Astrocyte (in vitro differentiated cells and primary cell): ENCODE measurements at regions not wholly inside any gene's neighbourhood (a gene's known extent, or its start where the extent isn't known, plus 50 kb on each side); places are given as distances from the start of the nearest gene placed in this dataset.

Experiments used
- DNase-seq: peaks from one replicate; pipeline ENCODE4 v3.0.0-alpha.2; 2010; ENCODE audit warnings: low read depth
- FAIRE-seq: peaks from 2 replicates; lab custom pipeline; 2011; peaks lifted over from hg19 to GRCh38; lab: Jason Lieb, UNC
- H2AFZ ChIP-seq: 2 replicates; pipeline ENCODE4 v1.6.0; 2012; ENCODE audit warnings: low read depth, low read length, inconsistent platforms
- H3K27ac ChIP-seq: 2 replicates; pipeline ENCODE4 v1.5.1; 2011; ENCODE audit warnings: low read depth, low read length, inconsistent platforms
- H3K27me3 ChIP-seq: 2 replicates; pipeline ENCODE4 v1.6.0; 2011; ENCODE audit warnings: low read length, inconsistent platforms; ENCODE audit not compliant: insufficient read depth
- H3K36me3 ChIP-seq: 2 replicates; pipeline ENCODE4 v1.5.1; 2011; ENCODE audit warnings: low read length, inconsistent platforms; ENCODE audit not compliant: insufficient read depth
- H3K4me1 ChIP-seq: 2 replicates; pipeline ENCODE4 v1.5.1; 2011; ENCODE audit warnings: low read length, inconsistent platforms; ENCODE audit not compliant: insufficient read depth
- H3K4me2 ChIP-seq: 2 replicates; pipeline ENCODE4 v1.6.0; 2012; ENCODE audit warnings: low read length, inconsistent platforms
- H3K4me3 ChIP-seq: 2 replicates; pipeline ENCODE4 v1.5.1; 2011; ENCODE audit warnings: low read depth, mild to moderate bottlenecking, low read length, inconsistent platforms; ENCODE audit not compliant: insufficient read depth
- H3K79me2 ChIP-seq: 2 replicates; pipeline ENCODE4 v1.6.0; 2012; ENCODE audit warnings: mild to moderate bottlenecking, low read length, inconsistent platforms; ENCODE audit not compliant: insufficient read depth
- H3K9ac ChIP-seq: 2 replicates; pipeline ENCODE4 v1.6.0; 2012; ENCODE audit warnings: mild to moderate bottlenecking, low read length, inconsistent platforms
- H3K9me3 ChIP-seq: 2 replicates; pipeline ENCODE4 v1.5.1; 2012; ENCODE audit warnings: low read depth, mild to moderate bottlenecking, low read length, inconsistent platforms; ENCODE audit not compliant: insufficient read depth
- H4K20me1 ChIP-seq: 2 replicates; pipeline ENCODE4 v1.6.0; 2012; ENCODE audit warnings: low read length, inconsistent platforms; ENCODE audit not compliant: insufficient read depth
- H3K27ac Mint-ChIP-seq: one replicate; pipeline ENCODE4 v1.8.0; 2021; ENCODE audit warnings: mild to moderate bottlenecking, mixed read lengths; ENCODE audit not compliant: unreplicated experiment
- H3K27me3 Mint-ChIP-seq: one replicate; pipeline ENCODE4 v1.8.0; 2021; ENCODE audit warnings: low read depth, mixed read lengths; ENCODE audit not compliant: unreplicated experiment
- H3K36me3 Mint-ChIP-seq: one replicate; pipeline ENCODE4 v1.8.0; 2021; ENCODE audit warnings: low read depth, mixed read lengths; ENCODE audit not compliant: unreplicated experiment
- H3K4me1 Mint-ChIP-seq: one replicate; pipeline ENCODE4 v1.8.0; 2021; ENCODE audit warnings: low read depth, mixed read lengths; ENCODE audit not compliant: unreplicated experiment
- H3K4me3 Mint-ChIP-seq: one replicate; pipeline ENCODE4 v1.8.0; 2021; ENCODE audit warnings: mild to moderate bottlenecking, moderate library complexity, mixed read lengths; ENCODE audit not compliant: unreplicated experiment
- H3K9me3 Mint-ChIP-seq: one replicate; pipeline ENCODE4 v1.8.0; 2021; ENCODE audit warnings: mild to moderate bottlenecking, mixed read lengths; ENCODE audit not compliant: unreplicated experiment
- EZH2 ChIP-seq: IDR thresholded peaks from 2 replicates; pipeline ENCODE4 v1.6.1; 2012; ENCODE audit warnings: mild to moderate bottlenecking, low read length, inconsistent platforms; ENCODE audit not compliant: insufficient read depth
- TF ChIP-seq, protein P1 (sequence below): IDR thresholded peaks from 2 replicates; pipeline ENCODE4 v1.5.1; 2011; ENCODE audit warnings: low read depth, mild to moderate bottlenecking, inconsistent platforms, low read length, moderate library complexity; ENCODE audit not compliant: insufficient read depth

DNA sequence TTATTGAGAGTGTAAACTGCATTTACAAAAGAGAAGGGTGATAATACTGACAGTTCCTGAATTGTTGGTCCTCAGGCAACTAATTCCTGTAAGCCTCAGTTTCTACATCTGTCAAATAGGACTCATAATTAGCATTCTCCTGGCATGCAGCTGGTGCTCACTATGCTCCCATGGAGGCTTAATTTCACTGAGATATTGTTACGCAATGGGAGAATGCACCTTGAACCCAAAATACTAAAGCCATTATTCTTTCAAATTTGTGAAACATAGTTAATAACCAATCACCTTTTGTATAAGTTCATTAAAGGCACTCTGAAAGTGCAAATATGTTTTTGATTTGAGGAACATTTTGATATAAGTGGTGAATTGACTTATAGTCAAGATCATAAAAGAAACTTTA lies 985.5 kb downstream of the CDH11 start:
- Histone ChIP-seq H3K4me1 (no peaks in the 10 kb centered on the region), H3K9ac (no peak overlapping the region), H3K4me2 (no peak overlapping the region), H3K79me2 (no peaks in the 10 kb centered on the region), H2AFZ (no peak overlapping the region), H4K20me1 (no peaks in the 10 kb centered on the region), H3K27me3 (no peaks in the 10 kb centered on the region), H3K27ac (no peak overlapping the region), H3K9me3 (no peaks in the 10 kb centered on the region), H3K4me3 (no peak overlapping the region), H3K36me3 (no peaks in the 10 kb centered on the region)
- Mint-ChIP-seq H3K27ac (no peak overlapping the region), H3K4me3 (no peak overlapping the region), H3K36me3 (no peaks in the 10 kb centered on the region), H3K27me3 (no peaks in the 10 kb centered on the region), H3K9me3 (no peaks in the 10 kb centered on the region), H3K4me1 (peaks cover 3% of the 10 kb centered on the region)
- DNase-seq (no peak), FAIRE-seq (no peak)
- TF ChIP-seq EZH2: no peak
- TF ChIP-seq, protein P1, sequence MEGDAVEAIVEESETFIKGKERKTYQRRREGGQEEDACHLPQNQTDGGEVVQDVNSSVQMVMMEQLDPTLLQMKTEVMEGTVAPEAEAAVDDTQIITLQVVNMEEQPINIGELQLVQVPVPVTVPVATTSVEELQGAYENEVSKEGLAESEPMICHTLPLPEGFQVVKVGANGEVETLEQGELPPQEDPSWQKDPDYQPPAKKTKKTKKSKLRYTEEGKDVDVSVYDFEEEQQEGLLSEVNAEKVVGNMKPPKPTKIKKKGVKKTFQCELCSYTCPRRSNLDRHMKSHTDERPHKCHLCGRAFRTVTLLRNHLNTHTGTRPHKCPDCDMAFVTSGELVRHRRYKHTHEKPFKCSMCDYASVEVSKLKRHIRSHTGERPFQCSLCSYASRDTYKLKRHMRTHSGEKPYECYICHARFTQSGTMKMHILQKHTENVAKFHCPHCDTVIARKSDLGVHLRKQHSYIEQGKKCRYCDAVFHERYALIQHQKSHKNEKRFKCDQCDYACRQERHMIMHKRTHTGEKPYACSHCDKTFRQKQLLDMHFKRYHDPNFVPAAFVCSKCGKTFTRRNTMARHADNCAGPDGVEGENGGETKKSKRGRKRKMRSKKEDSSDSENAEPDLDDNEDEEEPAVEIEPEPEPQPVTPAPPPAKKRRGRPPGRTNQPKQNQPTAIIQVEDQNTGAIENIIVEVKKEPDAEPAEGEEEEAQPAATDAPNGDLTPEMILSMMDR: no peak

DNA sequence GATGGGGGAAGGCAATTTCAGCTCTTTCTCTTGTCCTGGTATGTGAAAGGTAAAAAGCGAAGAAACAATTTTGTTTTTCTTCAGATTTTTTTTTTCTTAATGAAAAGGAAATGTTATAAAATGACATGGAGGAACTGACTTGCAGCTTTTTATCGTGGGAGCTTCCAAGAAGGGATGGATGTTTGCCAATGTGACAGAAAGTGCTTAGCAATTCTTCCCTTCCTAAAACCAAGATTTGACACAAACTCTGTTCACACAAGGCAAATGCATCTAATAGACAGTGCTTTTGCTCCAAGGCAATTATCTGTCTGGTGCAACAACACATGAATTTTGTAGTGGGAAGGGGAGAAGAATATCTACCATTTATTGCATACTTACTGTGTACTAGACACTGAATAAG lies 988.5 kb downstream of the CDH11 start:
- no peaks in the 10 kb centered on the region for H3K27me3 Mint-ChIP-seq
- Histone ChIP-seq H3K4me2 (no peak overlapping the region), H3K27ac (no peak overlapping the region), H4K20me1 (no peaks in the 10 kb centered on the region), H3K79me2 (no peaks in the 10 kb centered on the region), H2AFZ (no peak overlapping the region), H3K4me3 (no peak overlapping the region), H3K4me1 (no peaks in the 10 kb centered on the region), H3K27me3 (no peaks in the 10 kb centered on the region), H3K36me3 (no peaks in the 10 kb centered on the region), H3K9ac (no peak overlapping the region), H3K9me3 (no peaks in the 10 kb centered on the region)
- H3K36me3 Mint-ChIP-seq: no peaks in the 10 kb centered on the region
- TF ChIP-seq, protein P1: no peak
- no peak for TF ChIP-seq EZH2
- no peaks in the 10 kb centered on the region for H3K9me3 Mint-ChIP-seq
- no peak overlapping the region for H3K4me3 Mint-ChIP-seq
- no peak for FAIRE-seq
- peaks cover 3% of the 10 kb centered on the region for H3K4me1 Mint-ChIP-seq
- H3K27ac Mint-ChIP-seq: no peak overlapping the region
- DNase-seq: no peak

DNA sequence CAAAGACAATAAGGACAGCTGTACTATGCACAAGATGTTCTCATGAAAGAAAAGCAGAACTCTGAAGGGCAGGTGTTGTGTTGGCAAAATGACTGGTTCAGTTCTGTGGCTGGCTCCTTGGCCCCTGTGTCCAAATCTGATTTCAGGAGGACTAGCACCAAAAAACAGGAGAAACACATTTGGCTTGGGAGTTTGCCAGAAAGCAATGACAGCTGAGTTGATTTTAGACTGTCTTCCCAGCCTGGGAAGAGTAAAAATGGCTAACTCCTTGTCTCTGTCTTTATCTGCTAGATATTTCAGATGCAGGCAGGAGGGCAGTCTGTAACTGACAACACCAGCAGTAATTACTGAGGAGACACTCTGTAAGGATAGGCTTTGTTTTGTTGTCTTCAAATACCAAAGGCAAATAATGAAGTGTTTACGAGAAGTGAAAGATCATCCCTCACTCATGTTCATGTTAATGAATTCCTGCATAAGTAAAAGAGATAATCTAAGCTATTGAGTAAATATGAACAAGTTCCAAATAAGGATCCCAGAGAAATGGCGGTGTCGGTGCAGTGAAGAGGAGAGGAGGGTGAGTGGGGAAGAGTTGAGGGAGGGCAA lies 989.0 kb downstream of the CDH11 start:
- Histone ChIP-seq H3K36me3 (no peaks in the 10 kb centered on the region), H3K27me3 (no peaks in the 10 kb centered on the region), H4K20me1 (no peaks in the 10 kb centered on the region), H3K4me2 (no peak overlapping the region), H3K79me2 (no peaks in the 10 kb centered on the region), H3K9me3 (no peaks in the 10 kb centered on the region), H3K4me3 (no peak overlapping the region), H3K9ac (no peak overlapping the region), H3K27ac (no peak overlapping the region), H2AFZ (no peak overlapping the region), H3K4me1 (no peaks in the 10 kb centered on the region)
- Mint-ChIP-seq H3K27ac (no peak overlapping the region), H3K27me3 (no peaks in the 10 kb centered on the region), H3K36me3 (no peaks in the 10 kb centered on the region), H3K9me3 (no peaks in the 10 kb centered on the region), H3K4me1 (peaks cover 3% of the 10 kb centered on the region), H3K4me3 (no peak overlapping the region)
- DNase-seq: no peak
- TF ChIP-seq, protein P1: no peak
- TF ChIP-seq EZH2: no peak
- no peak for FAIRE-seq
